ENCODE measurements at regions not wholly inside any gene's neighbourhood (a gene's known extent, or its start where the extent isn't known, plus 50 kb on each side); places are given as distances from the start of the nearest gene placed in this dataset.
"Not testable (repeated sequence)": the region's sequence is repeated elsewhere in the genome, so short reads cannot be mapped to it uniquely, and the experiment has no call there.

DNA sequence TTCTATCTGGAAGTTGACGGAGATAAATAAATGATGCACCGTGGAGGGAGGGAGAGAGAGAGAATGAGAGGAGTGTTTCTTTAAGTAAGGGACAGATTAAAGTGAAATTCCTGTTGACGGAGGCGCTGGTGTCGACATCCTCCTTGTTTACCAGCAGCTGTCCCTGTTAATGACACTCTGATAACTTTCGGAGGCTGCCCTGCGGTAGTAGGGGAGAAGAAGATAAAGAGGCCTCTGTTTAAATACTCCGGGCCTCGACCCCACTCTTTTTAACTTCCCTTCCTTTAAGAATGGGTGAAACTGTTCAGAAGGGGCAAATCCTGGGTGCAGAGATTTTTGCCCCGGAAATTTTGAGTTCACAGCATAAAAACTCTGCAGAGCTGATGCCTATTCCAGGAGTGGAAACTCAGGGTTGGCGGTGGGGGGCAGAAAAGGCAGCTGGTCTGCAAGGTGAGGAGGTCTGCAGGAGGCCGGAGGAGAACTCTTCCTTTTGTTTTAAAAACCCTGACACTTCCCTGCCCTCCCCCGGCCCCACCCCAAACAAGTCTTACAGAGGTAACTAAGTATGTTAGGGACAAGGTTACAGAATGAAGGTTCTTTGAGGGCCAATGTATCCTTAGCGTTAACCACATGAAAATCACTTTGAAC is 276.6 kb upstream of the NR2F2 start:
- DNase-seq (ENCODE audit: low read depth in 3 of 3, low spot score in 1 of 3), result no peak

DNA sequence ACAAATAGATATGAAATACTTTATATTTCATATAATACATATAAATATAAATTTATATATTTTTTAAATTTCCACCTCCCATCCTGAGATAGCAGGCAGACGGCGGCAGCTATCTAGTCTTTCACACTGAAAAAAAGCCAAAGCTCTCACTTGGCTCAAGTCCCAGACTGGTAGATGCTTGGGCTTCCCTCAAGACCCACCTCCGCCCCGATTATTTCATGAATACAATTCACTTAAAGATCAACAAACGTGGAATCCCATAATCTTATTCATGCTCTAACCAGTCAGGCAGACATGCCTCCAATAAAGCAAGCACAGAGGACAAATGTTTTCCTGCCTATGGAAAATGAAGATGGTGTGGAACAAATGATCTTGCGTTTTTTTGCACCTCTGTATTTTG is 275.9 kb upstream of the NR2F2 start:
- no peak for DNase-seq (ENCODE audit: low read depth in 3 of 3, low spot score in 1 of 3)

DNA sequence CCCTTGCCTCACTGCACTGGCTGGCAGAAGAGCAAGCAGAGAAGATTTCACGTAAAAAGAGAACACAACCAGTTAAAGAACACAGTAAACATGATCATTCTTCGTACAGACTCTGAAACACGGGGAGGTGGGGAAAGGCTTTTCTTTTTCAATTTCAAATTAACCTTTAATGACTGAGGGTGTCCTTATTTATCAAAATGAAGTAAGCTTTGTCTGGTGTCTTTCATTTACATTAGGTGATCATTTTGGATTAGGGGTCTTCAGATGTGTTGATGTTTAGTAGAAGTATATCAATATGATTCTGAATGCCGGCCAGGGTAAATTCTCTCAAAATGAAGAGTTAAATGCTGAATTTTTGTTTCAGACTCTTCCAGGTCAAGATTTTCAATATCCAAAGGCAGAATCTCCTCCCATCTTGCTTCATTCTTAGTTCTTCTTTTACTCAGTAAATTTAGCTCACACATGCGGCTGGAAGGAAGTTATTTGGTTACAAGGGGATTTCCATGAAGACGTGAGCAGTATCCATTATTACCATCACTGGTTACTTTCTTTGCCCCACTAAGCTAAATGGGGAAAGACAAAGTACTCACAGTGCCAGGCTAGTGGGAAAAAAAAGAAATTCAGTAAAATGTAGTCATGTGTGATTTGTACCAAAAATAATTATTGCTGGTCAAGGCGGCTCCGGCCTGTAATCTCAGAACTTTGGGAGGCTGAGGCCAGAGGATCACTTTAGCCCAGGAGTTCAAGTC is 272.2 kb upstream of the NR2F2 start:
- no peak for DNase-seq (ENCODE audit: low read depth in 3 of 3, low spot score in 1 of 3)

DNA sequence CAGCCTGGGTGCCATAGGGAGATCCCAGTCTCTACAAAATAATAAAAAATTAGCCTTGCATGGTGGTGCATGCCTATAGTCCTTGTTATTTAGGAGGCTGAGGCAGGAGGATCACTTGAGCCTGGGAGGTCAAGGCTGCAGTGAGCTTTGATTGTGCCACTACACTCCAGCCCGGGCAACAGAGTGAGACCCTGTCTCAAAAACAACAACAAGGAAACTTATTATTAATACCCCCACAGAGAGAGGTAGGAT is 271.7 kb upstream of the NR2F2 start:
- not testable (repeated sequence) for DNase-seq (ENCODE audit: low read depth in 3 of 3, low spot score in 1 of 3)

DNA sequence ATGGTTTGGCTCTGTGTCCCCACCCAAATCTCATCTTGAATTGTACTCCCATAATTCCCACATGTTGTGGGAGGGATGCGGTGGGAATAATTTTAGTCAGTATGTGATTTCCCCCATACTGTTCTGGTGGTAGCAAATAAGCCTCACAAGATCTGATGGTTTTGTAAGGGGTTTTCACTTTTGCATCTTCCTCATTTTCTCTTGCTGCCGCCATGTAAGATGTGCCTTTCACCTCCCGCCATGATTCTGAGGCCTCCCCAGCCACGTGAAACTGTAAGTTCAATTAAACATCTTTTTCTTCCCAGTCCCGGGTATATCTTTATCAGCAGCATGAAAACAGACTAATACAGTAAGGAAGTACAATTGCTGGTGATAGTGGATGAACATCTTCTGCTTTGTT is 269.9 kb upstream of the NR2F2 start:
- not testable (repeated sequence) for DNase-seq (ENCODE audit: low read depth in 3 of 3, low spot score in 1 of 3)

DNA sequence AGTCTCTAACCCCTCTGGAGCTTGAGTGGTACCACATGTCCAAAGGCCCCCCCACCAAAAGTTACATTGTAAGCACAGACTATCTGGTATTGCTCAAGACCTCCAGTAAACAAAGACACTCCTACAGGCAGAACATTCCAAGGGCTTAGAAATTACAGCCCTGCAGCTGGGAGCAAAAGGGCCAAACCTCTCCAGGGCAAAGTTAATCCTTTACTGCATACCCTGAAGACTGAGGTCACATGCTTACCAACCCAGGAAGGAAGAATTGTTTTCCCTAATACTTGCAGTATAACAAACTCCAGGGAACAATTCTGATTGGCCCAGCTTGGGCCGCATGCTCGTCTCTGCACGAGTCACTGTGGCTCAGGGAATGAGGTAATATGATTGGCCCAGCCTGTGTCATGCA is 266.1 kb upstream of the NR2F2 start:
- no peak for DNase-seq (ENCODE audit: low read depth in 3 of 3, low spot score in 1 of 3)

DNA sequence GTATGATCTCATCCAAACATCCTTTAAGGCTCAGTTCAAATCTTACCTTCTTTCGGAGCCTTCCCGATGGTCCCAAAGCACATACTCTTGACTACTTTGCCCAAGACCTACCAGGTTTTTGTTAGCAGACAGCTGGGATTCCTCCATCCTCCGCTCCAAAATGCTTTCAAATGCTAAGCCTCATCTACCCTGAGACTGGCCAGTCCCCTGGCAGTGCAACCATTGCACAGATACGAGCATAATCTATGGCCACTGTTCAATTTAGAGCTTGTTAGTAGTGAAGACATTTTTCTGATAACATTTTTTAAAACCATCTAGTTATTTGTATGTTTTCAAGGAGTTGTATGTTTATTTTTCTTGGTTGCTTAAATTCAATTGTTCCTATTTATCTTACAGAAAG is 264.4 kb upstream of the NR2F2 start:
- no peak for DNase-seq (ENCODE audit: low read depth in 3 of 3, low spot score in 1 of 3)

DNA sequence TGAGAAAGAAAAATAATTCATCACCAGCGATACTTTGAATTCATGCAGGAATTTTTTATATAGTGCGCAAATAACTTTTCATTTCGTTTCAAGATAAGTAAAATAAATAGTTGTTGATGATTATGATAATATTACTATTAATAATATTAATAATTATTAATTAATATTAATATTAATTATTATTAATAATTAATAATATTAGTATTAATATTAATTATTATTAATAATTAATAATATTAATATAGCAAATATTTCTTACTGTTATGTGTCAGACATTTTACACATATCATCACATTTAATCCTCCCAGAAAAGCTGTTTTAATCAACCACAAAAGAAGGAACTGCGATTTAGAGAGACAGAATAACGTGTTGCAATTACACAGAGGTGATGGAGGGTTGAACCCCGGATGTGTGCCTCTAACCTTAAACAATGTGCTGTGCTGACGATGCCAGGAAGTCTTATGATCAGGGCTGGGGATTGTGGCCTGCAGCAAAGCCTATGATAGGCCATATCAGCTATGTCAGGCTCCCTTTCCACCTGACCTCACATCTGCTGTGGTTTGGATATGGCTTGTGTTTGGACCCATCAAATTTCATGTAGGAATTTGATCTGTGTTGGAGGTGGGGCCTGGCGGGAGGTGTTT is 263.5 kb upstream of the NR2F2 start:
- DNase-seq (ENCODE audit: low read depth in 3 of 3, low spot score in 1 of 3), result no peak

DNA sequence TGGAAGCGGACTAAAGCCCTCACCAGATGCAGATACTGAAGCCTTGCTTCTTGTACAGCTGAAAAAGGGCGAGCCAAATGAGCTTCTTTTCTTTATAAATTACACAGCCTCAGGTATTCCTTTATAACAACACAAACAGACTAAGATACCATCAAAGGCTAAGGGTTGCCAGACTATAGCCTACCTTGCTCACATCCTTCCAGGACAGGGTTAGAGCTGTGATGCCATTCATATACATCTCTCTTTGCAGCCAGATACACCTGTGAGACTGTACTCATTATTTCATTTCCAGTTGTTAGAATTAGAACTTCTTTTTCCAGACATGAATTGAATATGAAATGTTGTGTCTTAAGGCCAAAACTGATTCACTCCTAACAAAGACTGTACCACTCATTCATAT is 262.8 kb upstream of the NR2F2 start:
- no peak for DNase-seq (ENCODE audit: low read depth in 3 of 3, low spot score in 1 of 3)

DNA sequence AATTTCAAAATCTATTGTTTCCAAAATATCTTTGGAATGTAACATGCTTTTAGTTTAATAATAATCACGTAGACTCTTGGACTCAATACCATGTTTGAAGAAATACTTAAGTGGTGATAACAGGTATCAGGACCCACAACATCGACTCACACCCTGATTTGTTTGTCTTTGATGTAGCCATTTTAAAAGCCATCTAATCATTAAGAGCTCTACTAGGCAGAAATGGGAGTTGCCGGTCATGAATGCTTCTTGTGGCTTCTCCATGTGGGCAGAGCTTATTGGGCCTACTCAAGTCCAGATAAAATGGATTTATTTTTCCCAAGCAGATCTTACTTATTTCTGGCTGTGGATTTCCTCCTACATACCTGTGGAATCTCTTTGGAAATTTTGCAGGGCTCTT is 261.6 kb upstream of the NR2F2 start:
- DNase-seq (ENCODE audit: low read depth in 3 of 3, low spot score in 1 of 3), result no peak

DNA sequence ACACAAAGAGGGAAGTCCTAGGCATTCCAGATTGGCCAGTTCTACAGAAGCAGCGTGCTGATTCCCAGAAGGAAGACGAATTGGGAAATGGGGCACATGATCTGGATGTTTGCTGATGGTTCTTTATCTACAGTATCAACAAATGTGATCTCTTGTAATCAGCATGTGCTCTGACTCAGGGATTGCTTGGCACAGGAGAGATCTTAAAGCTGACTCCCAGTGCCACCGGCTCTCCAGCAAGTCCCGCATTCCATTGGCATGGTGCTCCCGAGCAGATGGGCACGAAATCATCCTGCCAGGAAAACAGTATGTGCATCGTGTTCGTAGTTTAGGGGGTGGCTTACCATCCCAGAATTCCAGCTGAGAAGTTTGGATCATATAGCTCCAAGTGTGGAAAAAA is 259.9 kb upstream of the NR2F2 start:
- no peak for DNase-seq (ENCODE audit: low read depth in 3 of 3, low spot score in 1 of 3)

DNA sequence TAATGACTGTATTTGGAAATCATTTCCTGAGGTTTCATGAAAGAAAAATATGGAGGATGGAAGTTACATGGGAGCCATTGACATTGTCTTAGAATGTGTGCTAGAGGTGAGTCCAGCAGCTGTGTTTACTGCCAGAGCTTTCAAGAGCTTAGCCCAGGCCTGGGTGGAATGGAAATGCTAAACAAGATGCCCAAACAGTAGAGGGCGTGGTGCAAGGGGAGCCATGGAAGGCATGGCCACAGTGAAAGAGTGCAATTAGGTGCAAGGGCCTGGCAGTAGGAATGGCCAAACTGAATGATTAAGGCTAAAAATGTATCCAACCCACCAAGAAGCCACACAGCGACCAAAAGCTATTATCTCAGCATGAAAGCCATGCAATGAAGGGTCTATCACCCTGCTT is 257.7 kb upstream of the NR2F2 start:
- no peak for DNase-seq (ENCODE audit: low read depth in 3 of 3, low spot score in 1 of 3)

DNA sequence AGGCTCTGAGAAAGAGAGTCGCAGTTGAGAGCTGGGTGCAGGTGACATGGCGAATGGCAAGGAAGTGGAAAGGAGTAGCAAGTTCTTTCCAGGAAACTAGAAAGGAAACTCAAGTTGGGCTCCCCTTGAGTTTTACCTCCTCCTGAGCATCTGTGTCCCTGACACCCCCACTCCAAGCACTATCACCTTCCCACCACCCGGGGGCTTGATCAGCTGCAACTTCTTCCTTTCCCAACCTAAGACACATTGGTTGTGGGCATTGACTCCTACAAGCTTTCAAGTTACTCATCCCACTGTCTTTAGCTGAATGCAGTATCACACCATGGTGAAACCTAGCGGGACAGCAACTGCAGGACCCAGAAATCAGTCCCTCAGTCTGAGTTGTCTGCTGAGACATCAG is 256.6 kb upstream of the NR2F2 start:
- DNase-seq (ENCODE audit: low read depth in 3 of 3, low spot score in 1 of 3), result no peak

DNA sequence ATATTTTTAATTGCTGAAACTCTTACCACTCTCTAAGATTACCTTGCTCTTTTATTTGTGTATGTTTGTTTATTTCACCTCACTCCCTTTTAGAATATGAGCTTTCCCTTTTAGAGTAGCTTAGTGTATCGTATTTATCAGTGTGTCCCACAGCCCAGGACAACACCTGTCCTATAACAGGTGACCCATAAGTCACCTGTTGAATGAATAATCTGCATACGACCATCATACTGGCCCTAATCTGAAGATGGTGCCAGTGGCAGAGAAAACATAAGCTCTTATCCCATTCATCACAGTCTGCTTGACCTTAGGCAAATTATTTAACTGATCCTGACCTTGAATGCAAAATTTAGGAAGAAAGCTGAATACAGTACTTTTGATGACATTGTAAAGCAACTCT is 254.6 kb upstream of the NR2F2 start:
- DNase-seq (ENCODE audit: low read depth in 3 of 3, low spot score in 1 of 3), result no peak

DNA sequence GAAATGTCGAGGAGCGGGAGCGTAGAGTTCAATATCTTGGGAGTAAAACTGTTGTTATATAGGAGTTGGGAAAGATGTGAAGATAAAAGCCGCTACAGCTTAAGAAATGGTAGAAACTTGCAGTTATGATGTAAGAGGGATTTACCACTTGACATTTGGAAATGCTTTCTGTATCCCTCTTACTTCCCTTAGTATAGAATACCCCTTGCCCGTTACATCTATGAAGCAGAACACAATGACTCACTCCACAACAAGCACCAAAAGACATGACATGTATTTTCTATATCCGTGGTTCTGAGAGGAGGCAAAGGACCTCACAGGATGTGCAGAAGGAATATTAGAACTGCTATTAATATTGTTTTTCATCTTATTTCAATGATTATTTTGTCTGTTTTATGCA is 254.2 kb upstream of the NR2F2 start:
- no peak for DNase-seq (ENCODE audit: low read depth in 3 of 3, low spot score in 1 of 3)

DNA sequence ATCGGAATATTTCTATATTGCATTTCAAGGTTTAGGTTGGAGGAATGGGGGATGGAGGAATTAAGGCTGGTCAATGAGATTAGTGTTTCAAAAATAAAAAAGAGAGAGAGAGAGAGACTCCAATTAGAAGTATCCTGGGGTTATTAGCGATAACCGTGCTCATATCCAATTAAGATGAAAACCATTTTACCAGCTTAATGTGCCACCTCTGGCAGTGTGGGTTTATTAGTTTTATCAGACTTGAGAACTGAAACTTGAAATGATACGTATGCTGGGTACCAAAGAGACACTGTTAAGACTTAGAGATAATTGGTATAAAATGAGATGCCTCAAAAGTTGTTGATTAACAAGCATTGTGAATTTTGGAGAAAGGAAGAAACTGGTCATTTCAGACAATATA is 251.5 kb upstream of the NR2F2 start:
- DNase-seq (ENCODE audit: low read depth in 3 of 3, low spot score in 1 of 3), result no peak

DNA sequence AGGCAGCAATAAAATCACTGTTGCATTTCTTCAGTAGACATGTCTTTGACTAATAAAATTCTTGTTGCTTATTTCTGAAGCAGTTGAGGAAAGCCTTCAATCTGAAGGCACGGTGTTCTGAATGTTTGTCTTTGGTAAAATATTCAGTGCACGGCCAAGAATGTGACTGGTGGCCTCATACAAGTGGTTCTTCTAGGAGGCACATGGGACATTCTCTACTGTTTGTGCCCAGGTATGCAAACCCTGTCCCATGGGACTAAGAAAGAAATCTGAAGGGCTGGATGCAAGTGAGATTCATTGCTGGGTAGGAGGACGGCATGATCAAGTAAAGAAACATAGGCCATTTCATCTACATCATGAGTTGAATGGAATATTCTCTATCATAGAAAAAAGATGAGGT is 250.6 kb upstream of the NR2F2 start:
- DNase-seq (ENCODE audit: low read depth in 3 of 3, low spot score in 1 of 3), result no peak

DNA sequence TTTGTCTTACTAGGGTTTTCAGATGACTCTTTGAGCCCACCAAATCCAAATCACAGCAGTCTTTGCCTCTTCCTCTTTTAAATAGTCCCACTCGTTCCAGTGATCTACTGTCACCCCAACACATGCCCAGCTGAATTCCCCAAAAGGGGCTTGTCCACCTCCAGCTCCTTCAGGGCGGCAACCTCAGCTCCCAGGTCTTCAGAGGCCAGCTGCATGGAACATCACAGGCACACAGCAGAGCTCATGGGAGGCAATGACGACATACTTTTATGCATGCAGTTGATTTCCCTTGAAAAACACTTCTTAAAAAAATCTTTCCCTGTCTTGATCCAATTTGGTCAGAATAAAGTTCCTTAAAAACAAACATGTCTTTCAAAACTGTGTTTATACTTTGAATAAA is 244.3 kb upstream of the NR2F2 start:
- no peak for DNase-seq (ENCODE audit: low read depth in 3 of 3, low spot score in 1 of 3)

DNA sequence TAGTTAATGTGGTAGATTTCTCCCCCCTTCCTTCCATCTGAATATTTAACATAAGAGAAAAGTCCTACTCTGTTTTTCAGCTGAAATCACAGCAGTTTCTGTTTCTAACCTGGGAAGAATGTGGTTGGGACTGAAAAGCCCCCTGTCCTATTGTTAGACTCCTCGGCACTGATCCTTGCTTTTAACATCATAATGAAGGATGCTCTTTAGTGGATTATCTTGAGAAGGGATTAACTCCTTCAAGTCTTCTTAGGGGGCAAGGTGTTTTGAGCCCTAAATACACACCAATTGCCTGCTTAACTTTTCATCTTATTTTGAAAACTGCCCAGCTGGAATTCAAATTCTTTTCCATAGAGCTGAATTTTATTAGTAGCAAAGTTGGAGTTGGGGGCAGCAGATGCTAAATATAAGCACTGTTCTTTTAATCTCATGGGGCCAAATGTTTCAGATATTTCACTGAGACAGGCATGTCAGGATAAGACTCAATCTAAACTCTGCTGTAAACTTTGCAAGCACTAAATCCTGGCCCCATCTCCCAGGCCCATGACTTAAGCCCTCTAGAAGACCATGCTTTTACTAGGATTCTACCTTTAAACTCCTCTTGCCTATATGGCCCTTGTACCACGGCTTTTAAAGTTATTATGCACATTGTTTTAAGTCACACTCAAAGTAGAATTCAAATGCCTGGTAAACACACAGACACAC is 243.2 kb upstream of the NR2F2 start:
- DNase-seq (ENCODE audit: low read depth in 3 of 3, low spot score in 1 of 3), result no peak

DNA sequence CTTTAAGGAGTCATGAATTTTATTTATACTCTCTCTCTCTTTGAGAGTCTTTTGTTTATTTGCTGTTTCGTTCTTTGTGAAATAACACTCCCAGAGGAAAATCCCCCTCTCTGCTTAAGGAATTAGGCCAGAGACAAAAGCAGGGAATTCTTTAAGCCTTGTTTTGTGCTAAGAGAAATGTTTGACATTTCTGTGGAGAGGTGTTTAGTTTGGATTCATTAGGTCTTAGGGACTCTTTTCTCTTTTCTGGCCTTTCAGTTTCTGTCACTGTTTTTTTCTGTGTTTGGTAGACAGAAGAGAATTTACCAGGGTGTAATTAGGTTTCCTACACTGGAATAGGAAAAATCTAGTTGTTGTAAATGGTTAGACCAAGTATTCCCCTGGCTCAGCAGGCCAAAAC is 241.8 kb upstream of the NR2F2 start:
- no peak for DNase-seq (ENCODE audit: low read depth in 3 of 3, low spot score in 1 of 3)

DNA sequence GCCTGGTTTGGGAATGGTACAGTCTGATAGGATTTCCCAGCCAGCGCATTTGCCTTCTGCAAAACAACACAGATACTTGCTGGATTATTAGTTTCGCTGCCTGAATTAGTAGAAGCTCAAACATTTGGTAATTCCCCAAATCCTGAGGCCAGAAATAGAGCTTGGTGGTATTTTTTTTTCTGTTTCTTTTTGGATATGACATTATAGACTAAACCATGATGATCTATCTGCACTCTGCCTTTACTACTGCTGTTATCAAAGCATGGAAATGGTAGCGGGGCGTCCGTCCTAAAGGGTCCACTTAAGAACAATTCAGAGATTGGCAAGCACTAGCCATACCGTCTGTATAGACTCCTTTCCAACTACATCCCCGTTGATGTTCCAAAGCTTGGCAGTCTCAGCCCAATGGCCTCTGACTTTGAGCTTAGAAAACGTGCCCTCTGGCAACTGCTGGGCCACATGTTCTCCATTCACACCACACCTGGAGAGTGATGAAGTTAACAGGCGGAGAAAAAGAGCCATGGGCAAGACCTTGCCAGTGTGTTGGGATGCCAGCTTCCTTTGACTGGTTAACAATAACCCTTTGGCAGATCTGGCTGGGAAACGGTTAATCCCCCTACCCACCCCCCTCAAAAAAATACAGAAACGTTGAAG is 241.0 kb upstream of the NR2F2 start:
- no peak for DNase-seq (ENCODE audit: low read depth in 3 of 3, low spot score in 1 of 3)

DNA sequence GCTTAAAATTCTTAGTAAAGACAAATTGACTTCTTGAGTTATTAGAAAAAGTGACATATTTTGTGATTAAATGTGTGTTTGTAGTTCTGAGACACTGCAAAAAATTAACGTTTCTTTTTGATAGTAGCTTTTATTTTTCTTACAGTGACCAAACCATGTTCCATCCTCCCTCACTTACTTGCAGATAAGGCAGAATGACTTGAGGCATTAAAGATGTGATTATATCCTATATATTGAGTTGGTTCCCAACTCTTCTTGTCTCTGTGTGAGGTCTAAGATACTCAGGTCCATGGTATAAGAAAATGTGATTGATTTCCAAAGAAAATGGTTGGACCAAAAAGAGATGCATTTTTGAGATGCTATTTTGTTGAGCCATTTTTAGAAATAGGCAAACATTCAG is 238.3 kb upstream of the NR2F2 start:
- DNase-seq (ENCODE audit: low read depth in 3 of 3, low spot score in 1 of 3), result no peak

Measured in stimulated activated CD4-positive, alpha-beta T cell treated with anti-CD3 and anti-CD28 coated beads, TNF-alpha, amount 100 ng/mL, for 1 hour (primary cell).